ENCODE measurements at regions not wholly inside any gene's neighbourhood (a gene's known extent, or its start where the extent isn't known, plus 50 kb on each side); places are given as distances from the start of the nearest gene placed in this dataset.

- Histone ChIP-seq H4K20me1 (ENCODE audit: insufficient read depth, low read length) (no peaks in the 10 kb centered on the region), H3K27me3 (ENCODE audit: insufficient read depth, low read length, poor library complexity) (no peaks in the 10 kb centered on the region), H3K4me2 (ENCODE audit: insufficient read depth, low read length) (no peak overlapping the region), H3K9me3 (ENCODE audit: insufficient read depth, low read length, severe bottlenecking) (no peaks in the 10 kb centered on the region), H3K36me3 (ENCODE audit: insufficient read depth, low read length) (no peaks in the 10 kb centered on the region), H3K4me1 (ENCODE audit: insufficient read depth, low read length) (no peaks in the 10 kb centered on the region), H2AFZ (ENCODE audit: low read depth, low read length) (no peak overlapping the region; the same call in 1 of the 2 replicates), H3K27ac (ENCODE audit: low read length) (no peak overlapping the region), H3K9ac (ENCODE audit: low read depth, low read length) (no peak overlapping the region), H3K4me3 (ENCODE audit: low read depth in 1 of 2, low read length in 2 of 2) (no peak overlapping the region), H3K79me2 (ENCODE audit: insufficient read depth, low read length) (no peaks in the 10 kb centered on the region)
- TF ChIP-seq CTCF (IDR thresholded peaks at IDR 0.05; ENCODE audit: borderline replicate concordance, extremely low read depth, low read length, poor library complexity, severe bottlenecking) (peak; percentile 56), EZH2 (IDR thresholded peaks at IDR 0.05; ENCODE audit: borderline replicate concordance, low read depth, low read length, severe bottlenecking) (no peak)
- DNase-seq (no peak), ATAC-seq (ENCODE audit: insufficient read depth, low read depth) (peak; percentile 69)
Measured at GRCh38 chr5:120055858-120056257, 408.2 kb upstream of the PRR16 start.

GRCh38 chr5:120062515-120062917, 401.6 kb upstream of the PRR16 start:
- H4K20me1 ChIP-seq (ENCODE audit: insufficient read depth, low read length) = no peaks in the 10 kb centered on the region
- H3K27me3 ChIP-seq (ENCODE audit: insufficient read depth, low read length, poor library complexity) = no peaks in the 10 kb centered on the region
- H3K36me3 ChIP-seq (ENCODE audit: insufficient read depth, low read length) = no peaks in the 10 kb centered on the region
- H3K79me2 ChIP-seq (ENCODE audit: insufficient read depth, low read length) = no peaks in the 10 kb centered on the region
- H3K27ac ChIP-seq (ENCODE audit: low read length) = no peak overlapping the region
- no peak overlapping the region for H3K4me2 ChIP-seq (ENCODE audit: insufficient read depth, low read length)
- H3K4me3 ChIP-seq (ENCODE audit: low read depth in 1 of 2, low read length in 2 of 2) = no peak overlapping the region
- no peak overlapping the region for H3K9ac ChIP-seq (ENCODE audit: low read depth, low read length)
- ATAC-seq (ENCODE audit: insufficient read depth, low read depth) (no peak), DNase-seq (no peak)
- TF ChIP-seq CTCF (IDR thresholded peaks at IDR 0.05; ENCODE audit: borderline replicate concordance, extremely low read depth, low read length, poor library complexity, severe bottlenecking) (no peak), EZH2 (IDR thresholded peaks at IDR 0.05; ENCODE audit: borderline replicate concordance, low read depth, low read length, severe bottlenecking) (no peak)
- H2AFZ ChIP-seq (ENCODE audit: low read depth, low read length) = no peak overlapping the region
- no peaks in the 10 kb centered on the region for H3K4me1 ChIP-seq (ENCODE audit: insufficient read depth, low read length)
- no peaks in the 10 kb centered on the region for H3K9me3 ChIP-seq (ENCODE audit: insufficient read depth, low read length, severe bottlenecking)

- H4K20me1 ChIP-seq (ENCODE audit: insufficient read depth, low read length) = no peaks in the 10 kb centered on the region
- H3K36me3 ChIP-seq (ENCODE audit: insufficient read depth, low read length) = no peaks in the 10 kb centered on the region
- H3K9me3 ChIP-seq (ENCODE audit: insufficient read depth, low read length, severe bottlenecking) = no peaks in the 10 kb centered on the region
- H3K4me2 ChIP-seq (ENCODE audit: insufficient read depth, low read length) = no peak overlapping the region
- H3K4me1 ChIP-seq (ENCODE audit: insufficient read depth, low read length) = peaks cover 10% of the 10 kb centered on the region
- H3K79me2 ChIP-seq (ENCODE audit: insufficient read depth, low read length) = no peaks in the 10 kb centered on the region
- no peak for ATAC-seq (ENCODE audit: insufficient read depth, low read depth)
- no peak overlapping the region for H2AFZ ChIP-seq (ENCODE audit: low read depth, low read length)
- no peak for DNase-seq
- TF ChIP-seq CTCF (IDR thresholded peaks at IDR 0.05; ENCODE audit: borderline replicate concordance, extremely low read depth, low read length, poor library complexity, severe bottlenecking) (no peak), EZH2 (IDR thresholded peaks at IDR 0.05; ENCODE audit: borderline replicate concordance, low read depth, low read length, severe bottlenecking) (no peak)
- no peak overlapping the region for H3K4me3 ChIP-seq (ENCODE audit: low read depth in 1 of 2, low read length in 2 of 2)
- H3K9ac ChIP-seq (ENCODE audit: low read depth, low read length) = no peak overlapping the region
- no peak overlapping the region for H3K27ac ChIP-seq (ENCODE audit: low read length)
- no peaks in the 10 kb centered on the region for H3K27me3 ChIP-seq (ENCODE audit: insufficient read depth, low read length, poor library complexity)
Measured at GRCh38 chr5:120072068-120072761, 391.9 kb upstream of the PRR16 start.
